Brain microvascular endothelial cell (primary cell): ENCODE measurements at regions not wholly inside any gene's neighbourhood (a gene's known extent, or its start where the extent isn't known, plus 50 kb on each side); places are given as distances from the start of the nearest gene placed in this dataset.
A peak's percentile ranks its signal among the peaks of the same experiment; 100 is the strongest.

Source experiments
- DNase-seq: peaks from one replicate; pipeline ENCODE4 v3.0.0-alpha.2; 2020
- H3K27ac ChIP-seq: fragments of 250-450 bp; sonication (Bioruptor Pico); 2 replicates; pipeline ENCODE4 v1.5.1; 2020; ENCODE audit warnings: mild to moderate bottlenecking, moderate library complexity
- H3K27me3 ChIP-seq: fragments of 250-450 bp; sonication (Bioruptor Pico); replicated peaks from 2 replicates; pipeline ENCODE4 v1.5.1; 2020; ENCODE audit warnings: mild to moderate bottlenecking
- H3K36me3 ChIP-seq: fragments of 250-450 bp; sonication (Bioruptor Pico); replicated peaks from 2 replicates; pipeline ENCODE4 v1.5.1; 2020; ENCODE audit warnings: mild to moderate bottlenecking
- H3K4me3 ChIP-seq: 2 replicates; pipeline ENCODE4 v1.5.1; 2011; ENCODE audit warnings: low read depth, mild to moderate bottlenecking, control low read depth, low read length, moderate library complexity
- CTCF ChIP-seq: IDR thresholded peaks from 2 replicates; pipeline ENCODE4 v1.5.1; 2011; ENCODE audit warnings: low read depth, mild to moderate bottlenecking, moderate library complexity, low read length, control low read depth, inconsistent platforms; ENCODE audit errors: missing control alignments
- in situ Hi-C: cut with HindIII; loops from 2 replicates; pipeline ENCODE4 v1.10.0; 2017; ENCODE audit warnings: low sequenced_read_pairs, low pct_ligation_motif_present

GRCh38 chr9:126228111-126228780, 98.4 kb upstream of the MVB12B start:
- no peaks in the 10 kb centered on the region for H3K36me3 ChIP-seq
- no peak overlapping the region for H3K4me3 ChIP-seq
- in situ Hi-C loops = no loop called here
- no peak overlapping the region for H3K27ac ChIP-seq
- peaks cover 8% of the 10 kb centered on the region for H3K27me3 ChIP-seq
- no peak for TF ChIP-seq CTCF
- no peak for DNase-seq

- H3K27me3 ChIP-seq = peaks cover 4% of the 10 kb centered on the region
Observed at GRCh38 chr9:126228781-126229444, 97.7 kb upstream of the MVB12B start.

GRCh38 chr9:126229501-126229900, 97.1 kb upstream of the MVB12B start:
- Histone ChIP-seq H3K27me3 (no peaks in the 10 kb centered on the region), H3K27ac (no peak overlapping the region), H3K36me3 (no peaks in the 10 kb centered on the region), H3K4me3 (no peak overlapping the region)
- DNase-seq = no peak
- in situ Hi-C loops = no loop called here
- TF ChIP-seq CTCF = no peak

More at GRCh38 chr9:126228781-126229444, 97.7 kb upstream of the MVB12B start:
- H3K4me3 ChIP-seq = no peak overlapping the region
- in situ Hi-C loops = no loop called here
- DNase-seq = peak; percentile 53
- H3K36me3 ChIP-seq = no peaks in the 10 kb centered on the region
- H3K27ac ChIP-seq = no peak overlapping the region
- peak; percentile 96 for TF ChIP-seq CTCF

- Histone ChIP-seq H3K27ac (no peak overlapping the region), H3K4me3 (no peak overlapping the region), H3K27me3 (no peaks in the 10 kb centered on the region), H3K36me3 (no peaks in the 10 kb centered on the region)
- no peak for DNase-seq
- in situ Hi-C loops = no loop called here
- TF ChIP-seq CTCF = no peak
Observed at GRCh38 chr9:126230692-126231091, 95.9 kb upstream of the MVB12B start.

- Histone ChIP-seq H3K36me3 (no peaks in the 10 kb centered on the region), H3K4me3 (no peak overlapping the region), H3K27me3 (no peaks in the 10 kb centered on the region), H3K27ac (no peak overlapping the region)
- in situ Hi-C loops = no loop called here
- TF ChIP-seq CTCF = no peak
- no peak for DNase-seq
Observed at GRCh38 chr9:126232461-126232860, 94.2 kb upstream of the MVB12B start.
